ENCODE measurements at regions not wholly inside any gene's neighbourhood (a gene's known extent, or its start where the extent isn't known, plus 50 kb on each side); places are given as distances from the start of the nearest gene placed in this dataset.

DNA sequence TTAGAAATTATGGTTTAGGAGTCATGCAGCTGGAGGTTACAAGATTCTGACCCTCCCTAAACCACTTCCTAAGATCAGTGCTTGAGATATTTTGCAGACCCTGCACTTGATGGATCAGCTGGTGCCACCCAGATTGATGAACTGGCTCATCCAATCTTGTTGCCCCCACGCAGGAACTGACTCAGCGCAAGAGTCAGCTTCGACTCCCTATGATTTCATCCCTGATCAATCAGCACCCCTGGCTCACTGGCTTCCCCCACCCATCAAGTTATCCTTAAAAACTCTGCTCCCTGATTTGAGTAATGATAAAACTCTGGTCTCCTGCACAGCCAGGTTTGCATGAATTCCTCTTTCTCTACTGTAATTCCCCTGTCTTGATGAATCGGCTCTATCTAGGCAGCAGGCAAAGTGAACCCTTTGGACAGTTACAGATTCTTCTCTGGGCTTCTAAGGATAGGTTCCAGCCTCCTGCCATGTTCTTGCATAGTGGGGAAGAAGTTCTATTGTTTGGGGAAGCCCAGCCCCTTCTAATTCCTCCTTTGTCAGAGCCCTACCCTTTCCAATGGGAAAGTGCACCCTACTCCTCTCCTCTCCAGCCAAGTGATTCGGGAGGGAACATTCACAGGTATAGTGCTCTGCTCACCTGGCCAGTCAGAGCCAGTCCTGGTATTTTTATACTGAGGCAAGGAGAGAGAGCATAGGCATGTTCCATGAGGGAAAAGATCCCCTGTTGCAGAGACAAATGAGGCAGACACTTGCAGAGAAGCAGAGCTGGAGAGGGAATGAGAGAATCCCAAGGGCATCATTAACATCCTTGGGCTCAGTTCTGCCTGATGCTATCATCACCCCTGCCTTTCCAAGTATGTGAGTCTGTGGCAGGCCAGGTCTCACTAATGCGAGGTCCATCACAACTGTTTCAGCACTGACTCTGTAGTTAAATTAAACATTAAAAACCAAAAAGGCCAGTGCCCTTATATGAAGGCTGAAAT, 224.4 kb upstream of the GALNT17 start:
- no peak for DNase-seq

DNA sequence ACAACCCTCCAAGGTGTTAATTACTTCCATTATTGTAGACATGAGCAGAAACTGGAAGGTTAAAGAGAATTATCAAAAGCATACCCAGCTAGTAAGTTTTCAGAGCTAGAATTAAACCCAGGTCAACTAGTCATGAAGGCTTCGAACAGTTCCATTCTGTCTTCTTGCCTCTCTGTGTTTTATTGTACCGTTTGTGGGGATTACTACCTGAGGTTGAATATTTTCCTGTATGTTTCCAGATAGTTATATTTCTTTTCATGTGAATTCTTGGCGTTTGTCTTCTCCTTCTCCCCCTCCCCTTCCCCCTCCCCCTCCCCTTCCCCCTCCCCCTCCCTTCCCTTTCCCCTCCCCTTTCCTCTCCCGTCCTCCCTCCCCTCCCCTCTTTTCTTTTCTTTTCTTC, 218.0 kb upstream of the GALNT17 start:
- no peak for DNase-seq

GRCh38 chr7:70915067-70915466, 216.9 kb upstream of the GALNT17 start:
- no peak for DNase-seq

GRCh38 chr7:70919481-70920073, 212.4 kb upstream of the GALNT17 start:
- DNase-seq: no peak

DNA sequence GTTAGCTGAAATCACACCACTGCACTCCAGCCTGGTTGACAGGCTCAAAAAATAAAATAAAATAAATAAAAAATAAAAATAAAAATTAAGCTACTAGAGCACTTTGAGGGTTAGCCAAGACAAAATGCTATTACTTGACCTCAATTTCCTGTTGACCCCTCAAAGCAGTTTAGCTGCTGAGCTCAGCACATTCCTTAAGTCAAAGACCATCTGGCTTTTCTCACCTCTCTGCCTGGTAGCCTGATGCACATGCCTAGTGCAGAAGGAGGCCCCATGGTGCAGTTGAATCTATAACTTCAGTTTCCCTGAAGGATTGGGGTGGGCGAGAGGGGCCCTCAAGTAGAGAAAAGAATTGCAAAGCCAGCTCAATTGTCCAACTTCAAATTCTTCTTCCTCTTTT, 211.1 kb upstream of the GALNT17 start:
- DNase-seq: no peak

GRCh38 chr7:70923181-70923845, 208.6 kb upstream of the GALNT17 start:
- DNase-seq: no peak

DNA sequence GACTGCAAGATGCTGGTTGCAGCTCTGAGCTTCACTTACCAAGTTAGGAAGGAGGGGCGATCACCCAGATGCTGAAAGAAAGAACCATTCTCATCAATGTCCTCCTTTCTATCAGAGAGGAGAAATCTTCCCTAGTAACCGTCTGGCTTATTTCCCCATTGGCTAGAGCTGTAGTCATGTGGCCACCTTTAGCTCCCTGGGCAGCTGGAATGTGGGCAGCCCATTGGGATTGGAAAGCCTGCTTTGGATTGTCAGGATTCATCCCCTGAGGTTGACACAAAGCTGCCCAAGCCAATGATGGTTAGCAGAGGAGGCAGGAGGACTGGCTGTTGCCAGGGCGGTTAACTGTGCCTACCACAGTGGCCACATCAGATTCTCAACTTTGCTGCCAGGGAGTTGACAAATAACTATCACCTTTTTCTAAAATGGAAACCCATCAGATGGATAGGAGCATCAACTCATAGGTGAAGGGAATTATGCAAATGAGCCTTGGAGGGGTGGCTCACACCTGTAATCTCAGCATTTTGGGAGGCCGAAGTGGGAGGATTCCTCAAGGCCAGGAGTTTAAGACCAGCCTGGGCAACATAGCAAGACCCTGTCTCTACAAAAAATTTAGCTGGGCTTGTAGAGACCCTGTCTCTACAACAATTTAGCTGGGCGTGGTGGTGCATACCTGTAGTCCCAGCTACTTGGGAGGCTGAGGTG, 206.4 kb upstream of the GALNT17 start:
- no peak for DNase-seq

GRCh38 chr7:70926666-70927065, 205.3 kb upstream of the GALNT17 start:
- no peak for DNase-seq

GRCh38 chr7:70935311-70935710, 196.6 kb upstream of the GALNT17 start:
- DNase-seq: no peak

DNA sequence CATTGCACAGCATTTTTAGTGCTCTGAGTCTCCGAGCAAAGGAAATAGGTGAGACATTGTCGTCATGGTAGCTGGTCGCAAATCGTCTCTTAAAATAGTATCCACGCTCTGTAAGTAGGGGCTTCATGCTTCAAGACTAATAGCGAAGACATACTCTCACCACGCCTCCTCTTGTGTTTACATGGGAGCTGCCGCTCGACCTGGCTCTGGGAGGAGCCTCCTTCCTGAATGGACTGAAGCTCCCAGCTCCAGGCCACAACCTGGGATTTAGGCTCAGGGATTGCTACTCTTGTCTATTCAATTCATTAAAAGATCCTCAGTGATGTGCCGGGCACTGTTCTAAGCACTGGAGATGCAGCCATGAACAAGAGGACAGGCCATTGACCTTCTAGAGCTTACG, 196.1 kb upstream of the GALNT17 start:
- DNase-seq: no peak

- DNase-seq: no peak
These were observed 194.5 kb upstream of the GALNT17 start for GRCh38 chr7:70937424-70937823.

DNA sequence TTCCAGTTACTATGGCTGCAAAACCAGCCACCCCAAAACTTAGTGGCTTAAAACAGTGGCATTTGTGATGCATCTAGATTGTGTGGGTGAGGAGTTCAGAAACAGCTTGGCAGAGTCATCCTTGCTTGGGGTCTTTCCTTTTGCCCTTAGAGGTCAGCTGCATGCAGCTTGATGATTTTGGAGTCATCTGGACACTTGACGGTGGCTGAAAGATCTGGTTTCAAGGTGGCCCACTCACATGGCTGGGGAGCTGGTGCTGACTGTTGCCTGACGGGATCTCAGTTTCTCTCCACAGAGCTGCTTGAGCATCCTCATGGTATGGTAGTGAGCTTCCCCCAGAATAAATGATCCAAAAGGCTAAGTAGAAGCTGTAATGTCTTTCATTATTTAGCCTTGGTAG, 191.3 kb upstream of the GALNT17 start:
- DNase-seq: no peak

- no peak for DNase-seq
These were observed 189.2 kb upstream of the GALNT17 start for GRCh38 chr7:70942791-70943190.

- no peak for DNase-seq
These were observed 187.4 kb upstream of the GALNT17 start for GRCh38 chr7:70944516-70944915.

- DNase-seq: no peak
These were observed 184.8 kb upstream of the GALNT17 start for GRCh38 chr7:70947181-70947580.

- no peak for DNase-seq
These were observed 182.1 kb upstream of the GALNT17 start for GRCh38 chr7:70949862-70950261.

DNA sequence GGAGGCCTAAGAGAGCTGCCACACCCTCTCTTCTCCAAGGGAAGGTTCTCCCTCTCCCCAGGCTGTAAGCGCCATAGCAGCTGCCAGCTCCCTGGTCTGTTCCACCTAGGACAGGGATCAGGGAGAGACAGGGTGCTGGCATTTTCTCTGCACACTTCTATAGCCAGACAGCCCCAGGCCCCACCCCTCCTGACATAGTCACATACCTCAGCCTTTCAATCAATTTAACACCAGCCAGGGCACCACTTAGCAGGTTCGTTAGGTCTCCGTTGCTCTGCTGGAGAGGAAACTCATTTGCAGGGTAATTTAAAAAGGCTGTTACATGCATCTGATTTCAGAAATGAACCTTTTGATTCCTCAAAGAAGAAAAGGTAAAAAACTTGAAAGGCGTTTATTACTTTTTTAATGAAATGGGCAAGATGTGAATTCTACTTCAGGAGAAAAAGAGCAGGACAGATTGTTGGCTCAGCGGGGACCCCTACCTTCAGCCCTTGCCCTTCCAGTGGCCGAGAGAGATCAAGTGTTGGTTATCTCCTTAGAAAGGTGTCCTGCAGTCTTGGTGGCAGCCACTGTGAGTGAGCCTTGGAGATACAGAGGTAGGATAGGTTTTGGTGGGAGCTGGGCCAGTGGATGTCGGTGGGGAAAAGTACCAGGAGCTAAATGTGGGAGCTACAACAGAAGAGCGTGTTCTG, 180.5 kb upstream of the GALNT17 start:
- no peak for DNase-seq

DNA sequence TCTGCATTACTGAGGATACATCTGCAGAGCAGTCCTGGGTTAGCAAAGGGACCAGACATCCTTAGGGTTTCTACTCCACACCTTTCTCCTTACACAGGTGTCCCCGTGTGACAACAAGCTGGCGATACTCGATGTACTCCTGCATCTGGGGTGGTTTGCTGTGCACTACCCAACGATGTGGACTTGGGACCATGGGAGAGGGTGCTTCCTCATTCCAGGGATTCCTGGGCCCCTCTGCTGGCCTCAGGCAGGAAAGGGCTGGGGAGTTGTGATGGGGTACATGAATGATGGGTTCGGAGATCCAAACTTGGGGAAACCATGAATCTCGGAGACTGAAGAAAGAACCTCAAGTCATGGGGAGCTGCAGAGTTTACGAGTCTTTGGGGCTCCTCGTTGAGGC, 179.6 kb upstream of the GALNT17 start:
- DNase-seq: no peak

- DNase-seq: no peak
These were observed 178.6 kb upstream of the GALNT17 start for GRCh38 chr7:70953331-70953741.

DNA sequence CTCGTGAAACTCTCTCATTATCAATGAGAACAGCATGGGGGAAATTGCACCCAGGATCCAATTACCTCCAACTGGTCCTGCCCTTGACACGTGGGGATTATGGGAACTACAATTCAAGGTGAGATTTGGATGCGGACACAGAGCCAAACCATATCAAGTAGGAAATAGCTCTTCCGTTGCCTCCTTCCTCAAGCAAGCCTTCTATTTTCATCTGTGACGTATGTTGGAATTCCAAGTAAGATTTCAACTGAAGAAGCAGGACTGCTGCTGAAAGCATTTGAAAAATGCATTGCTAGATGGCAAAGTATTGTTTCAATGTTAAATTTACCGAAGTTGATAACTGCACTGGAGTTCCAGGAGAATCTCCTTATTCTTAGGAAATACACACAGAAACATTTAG, 178.1 kb upstream of the GALNT17 start:
- DNase-seq: no peak

- no peak for DNase-seq
These were observed 159.3 kb upstream of the GALNT17 start for GRCh38 chr7:70972693-70973092.

GRCh38 chr7:70975754-70976153, 156.2 kb upstream of the GALNT17 start:
- DNase-seq: no peak

- DNase-seq: no peak
These were observed 145.6 kb upstream of the GALNT17 start for GRCh38 chr7:70986297-70986696.
